PFSK-1 (cell line): ENCODE measurements at regions not wholly inside any gene's neighbourhood (a gene's known extent, or its start where the extent isn't known, plus 50 kb on each side); places are given as distances from the start of the nearest gene placed in this dataset.

Experiments
- POLR2AphosphoS5 ChIP-seq: IDR thresholded peaks from 2 replicates; pipeline ENCODE4 v1.6.1; 2012; ENCODE audit warnings: low read depth, mild to moderate bottlenecking, control low read depth, low read length, moderate library complexity
- REST ChIP-seq, 2 experiments: IDR thresholded peaks; 2 replicates each; pipeline versions ENCODE4 v1.6.1 to v1.8.0; 2011 to 2012; ENCODE audit warnings: low read depth in 2 of 2, low read length in 2 of 2, control low read depth in 1 of 2, inconsistent platforms in 1 of 2, mild to moderate bottlenecking in 1 of 2, moderate library complexity in 1 of 2; ENCODE audit not compliant: insufficient read depth in 1 of 2
- SIN3A ChIP-seq: IDR thresholded peaks from 2 replicates; pipeline ENCODE4 v1.6.1; 2012; ENCODE audit warnings: mild to moderate bottlenecking, low read length, moderate library complexity, borderline replicate concordance; ENCODE audit not compliant: insufficient read depth
- TAF1 ChIP-seq: IDR thresholded peaks from 2 replicates; pipeline ENCODE4 v1.6.1; 2012; ENCODE audit warnings: low read length, control low read depth, borderline replicate concordance; ENCODE audit not compliant: insufficient read depth

- TF ChIP-seq TAF1: no peak
- TF ChIP-seq SIN3A: no peak
- no peak for TF ChIP-seq REST (IDR thresholded peaks at IDR 0.05; ENCODE audit: insufficient read depth in 1 of 2, low read depth in 2 of 2, low read length in 2 of 2)
- no peak for TF ChIP-seq POLR2AphosphoS5
These were observed 1231.4 kb upstream of the MIR17HG start for GRCh38 chr13:90116121-90116520.
